CD4-positive, alpha-beta memory T cell (primary cell): ENCODE measurements at regions not wholly inside any gene's neighbourhood (a gene's known extent, or its start where the extent isn't known, plus 50 kb on each side); places are given as distances from the start of the nearest gene placed in this dataset.

Experiments used
- CTCF ChIA-PET: fragments of 350-600 bp; sonication (Branson Sonifier 250); formaldehyde crosslinking; loops from one replicate; lab custom pipeline; 2021; ENCODE audit warnings: inconsistent platforms; ENCODE audit not compliant: partially characterized antibody; lab: Charles Lee
- POLR2A ChIA-PET: fragments of 350-600 bp; sonication (Branson Sonifier 250); formaldehyde crosslinking; loops from one replicate; lab custom pipeline; 2021; ENCODE audit not compliant: partially characterized antibody; lab: Charles Lee
- DNase-seq, 5 donors: peaks; one replicate each; pipeline versions ENCODE4 v3.0.0 to v3.0.0-alpha.2; 2020 to 2022; ENCODE audit warnings: mixed read lengths in 1 of 5
- H3K27ac ChIP-seq: one replicate; pipeline ENCODE4 v1.7.0; 2013; ENCODE audit warnings: low read depth, low read length
- H3K27me3 ChIP-seq: 2 replicates; pipeline ENCODE4 v1.7.0; 2013; ENCODE audit warnings: mild to moderate bottlenecking, low read length, moderate library complexity; ENCODE audit not compliant: insufficient read depth
- H3K36me3 ChIP-seq: 2 replicates; pipeline ENCODE4 v1.7.0; 2013; ENCODE audit warnings: mild to moderate bottlenecking, low read length, moderate library complexity; ENCODE audit not compliant: insufficient read depth
- H3K4me1 ChIP-seq: 2 replicates; pipeline ENCODE4 v1.7.0; 2013; ENCODE audit warnings: mild to moderate bottlenecking, low read length, moderate library complexity; ENCODE audit not compliant: insufficient read depth
- H3K4me3 ChIP-seq, 2 donors: one replicate each; pipeline ENCODE4 v1.7.0; 2013; ENCODE audit warnings: low read length in 2 of 2, mild to moderate bottlenecking in 1 of 2
- H3K9me3 ChIP-seq, 2 donors: one replicate each; pipeline ENCODE4 v1.7.0; 2013; ENCODE audit warnings: low read length in 2 of 2, control low read depth in 1 of 2; ENCODE audit not compliant: control insufficient read depth in 1 of 2
- H3K27ac Mint-ChIP-seq, 7 donors: one replicate each; pipeline ENCODE4 v1.8.0; 2020 to 2021; ENCODE audit warnings: mixed read lengths in 7 of 7, mild to moderate bottlenecking in 6 of 7, inconsistent platforms in 3 of 7, moderate library complexity in 3 of 7
- H3K27me3 Mint-ChIP-seq, 2 donors: one replicate each; pipeline ENCODE4 v1.8.0; 2020 to 2021; ENCODE audit warnings: mixed read lengths in 2 of 2
- H3K36me3 Mint-ChIP-seq, 2 donors: one replicate each; pipeline ENCODE4 v1.8.0; 2020 to 2021; ENCODE audit warnings: mixed read lengths in 2 of 2, inconsistent platforms in 1 of 2, mild to moderate bottlenecking in 1 of 2
- H3K4me1 Mint-ChIP-seq, 4 donors: one replicate each; pipeline ENCODE4 v1.8.0; 2020 to 2021; ENCODE audit warnings: mixed read lengths in 4 of 4, mild to moderate bottlenecking in 1 of 4
- H3K4me3 Mint-ChIP-seq, 8 donors: one replicate each; pipeline ENCODE4 v1.8.0; 2020 to 2021; ENCODE audit warnings: mixed read lengths in 8 of 8, mild to moderate bottlenecking in 7 of 8, moderate library complexity in 6 of 8, inconsistent platforms in 3 of 8
- H3K9me3 Mint-ChIP-seq, 8 donors: one replicate each; pipeline ENCODE4 v1.8.0; 2020 to 2021; ENCODE audit warnings: mixed read lengths in 8 of 8, mild to moderate bottlenecking in 5 of 8, inconsistent platforms in 3 of 8, moderate library complexity in 1 of 8
- intact Hi-C: fragments of 100-400 bp; cut with micrococcal nuclease; formaldehyde crosslinking; loops from one replicate; pipeline ENCODE4 v1.15.1; 2023

- intact Hi-C loops: no loop called here
- no peaks in the 10 kb centered on the region for H3K27me3 Mint-ChIP-seq
- H3K4me1 Mint-ChIP-seq: peaks cover 0 to 5% (median 2%) of the 10 kb centered on the region in 4 donors
- POLR2A ChIA-PET: no interaction called here
- H3K4me3 Mint-ChIP-seq: no peak overlapping the region
- peaks cover 0 to 3% (median 0%) of the 10 kb centered on the region in 8 donors for H3K9me3 Mint-ChIP-seq
- H3K36me3 Mint-ChIP-seq: no peaks in the 10 kb centered on the region
- H3K9me3 ChIP-seq: no peaks in the 10 kb centered on the region
- no peak for DNase-seq
- CTCF ChIA-PET: no interaction called here
- no peaks in the 10 kb centered on the region for H3K27me3 ChIP-seq
- no peak overlapping the region for H3K4me3 ChIP-seq
- H3K36me3 ChIP-seq: no peaks in the 10 kb centered on the region
- H3K4me1 ChIP-seq: no peaks in the 10 kb centered on the region
- H3K27ac Mint-ChIP-seq: no peak overlapping the region
- H3K27ac ChIP-seq: no peak overlapping the region
Observed at GRCh38 chr1:186738926-186739325, 58.7 kb upstream of the PTGS2 start.

- intact Hi-C loops: no loop called here
- CTCF ChIA-PET: interaction anchor here (0.9 kb wide), 1 partner anchor 9 kb away, joined by 3 read pairs; no protein-coding TSS in a partner anchor
- POLR2A ChIA-PET: no interaction called here
Observed at GRCh38 chr1:186736971-186737685, 56.9 kb upstream of the PTGS2 start.

DNA sequence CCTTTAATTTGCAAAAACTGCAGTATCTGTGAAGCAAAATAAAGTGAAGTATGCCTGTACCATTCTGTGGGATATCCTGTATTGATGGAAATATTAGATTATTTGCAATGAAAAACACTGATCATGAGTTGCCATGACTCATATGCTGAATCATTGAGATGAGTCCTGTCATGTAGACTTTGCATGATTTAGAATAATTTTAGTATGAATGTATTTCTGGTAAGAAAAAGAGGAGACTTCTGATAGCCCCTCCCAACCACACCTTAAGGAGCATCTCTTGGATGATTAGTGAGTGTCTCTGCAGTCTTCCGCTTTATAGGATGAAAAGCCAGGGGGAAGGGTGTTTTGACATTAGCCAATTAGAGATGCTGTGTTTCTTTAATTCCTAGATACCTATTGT is 55.2 kb upstream of the PTGS2 start:
- intact Hi-C loops: no loop called here
- Histone ChIP-seq H3K9me3 (no peaks in the 10 kb centered on the region), H3K36me3 (no peaks in the 10 kb centered on the region), H3K27me3 (no peaks in the 10 kb centered on the region), H3K4me3 (no peak overlapping the region), H3K27ac (no peak overlapping the region), H3K4me1 (no peaks in the 10 kb centered on the region)
- H3K4me1 Mint-ChIP-seq: peaks cover 0 to 5% (median 2%) of the 10 kb centered on the region in 4 donors
- H3K36me3 Mint-ChIP-seq: no peaks in the 10 kb centered on the region
- H3K27ac Mint-ChIP-seq: no peak overlapping the region
- POLR2A ChIA-PET: no interaction called here
- no peak overlapping the region for H3K4me3 Mint-ChIP-seq
- CTCF ChIA-PET: no interaction called here
- no peaks in the 10 kb centered on the region for H3K27me3 Mint-ChIP-seq
- H3K9me3 Mint-ChIP-seq: peaks cover 0 to 3% (median 0%) of the 10 kb centered on the region in 8 donors
- no peak for DNase-seq

More at GRCh38 chr1:186736971-186737685, 56.9 kb upstream of the PTGS2 start:
- Histone ChIP-seq H3K9me3 (no peaks in the 10 kb centered on the region), H3K27me3 (no peaks in the 10 kb centered on the region), H3K4me3 (no peak overlapping the region), H3K27ac (no peak overlapping the region), H3K36me3 (no peaks in the 10 kb centered on the region), H3K4me1 (no peaks in the 10 kb centered on the region)
- H3K27ac Mint-ChIP-seq: no peak overlapping the region
- H3K27me3 Mint-ChIP-seq: no peaks in the 10 kb centered on the region
- DNase-seq: no peak
- peaks cover 0 to 5% (median 2%) of the 10 kb centered on the region in 4 donors for H3K4me1 Mint-ChIP-seq
- peaks cover 0 to 3% (median 0%) of the 10 kb centered on the region in 8 donors for H3K9me3 Mint-ChIP-seq
- H3K36me3 Mint-ChIP-seq: no peaks in the 10 kb centered on the region
- no peak overlapping the region for H3K4me3 Mint-ChIP-seq

DNA sequence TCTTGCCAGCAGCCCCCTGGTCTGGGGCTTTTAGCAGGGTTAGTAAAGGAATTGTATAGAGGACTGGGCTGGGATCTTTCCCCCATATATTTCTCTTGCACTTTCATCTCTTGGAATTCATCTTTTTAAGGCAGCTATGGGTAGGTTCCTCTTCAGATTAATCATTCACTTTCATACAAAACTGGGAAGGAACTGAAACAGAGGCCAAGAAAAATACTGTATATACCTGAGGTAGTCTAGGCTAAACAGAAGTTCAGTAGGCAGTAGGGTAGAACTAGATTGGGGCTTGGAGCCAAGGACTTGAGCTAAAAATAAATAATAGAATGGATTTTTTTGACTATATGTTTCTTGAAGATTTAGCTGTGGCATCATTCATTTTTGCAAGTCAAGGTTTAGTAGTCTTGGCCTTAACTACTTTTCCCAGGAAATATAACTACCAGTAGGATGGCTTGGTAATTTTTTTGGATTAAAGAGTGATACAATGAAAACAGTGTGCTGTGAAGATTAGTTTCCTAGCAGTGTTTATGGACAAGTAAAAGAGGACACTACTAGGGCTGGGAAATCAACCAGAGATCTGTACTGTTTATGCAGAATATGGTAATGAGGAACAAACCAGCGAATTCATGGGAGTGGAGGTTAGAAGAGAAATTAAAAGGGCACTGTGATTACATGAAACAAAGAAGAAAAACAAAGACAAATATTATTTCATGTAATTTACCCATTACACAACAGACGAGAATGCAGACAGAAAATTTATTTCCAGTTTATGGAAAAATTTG is 50.9 kb upstream of the PTGS2 start:
- no peaks in the 10 kb centered on the region for H3K4me1 Mint-ChIP-seq
- H3K4me1 ChIP-seq: no peaks in the 10 kb centered on the region
- no peak overlapping the region for H3K4me3 ChIP-seq
- no peak for DNase-seq
- H3K27ac ChIP-seq: no peak overlapping the region
- intact Hi-C loops: no loop called here
- H3K36me3 Mint-ChIP-seq: no peaks in the 10 kb centered on the region
- POLR2A ChIA-PET: no interaction called here
- H3K9me3 ChIP-seq: no peaks in the 10 kb centered on the region
- no peak overlapping the region for H3K27ac Mint-ChIP-seq
- H3K27me3 Mint-ChIP-seq: peaks cover 0 to 2% of the 10 kb centered on the region in 2 donors
- no peaks in the 10 kb centered on the region for H3K27me3 ChIP-seq
- H3K9me3 Mint-ChIP-seq: peaks cover 0 to 6% (median 4%) of the 10 kb centered on the region in 8 donors
- CTCF ChIA-PET: no interaction called here
- no peaks in the 10 kb centered on the region for H3K36me3 ChIP-seq
- no peak overlapping the region for H3K4me3 Mint-ChIP-seq
